ENCODE measurements at regions not wholly inside any gene's neighbourhood (a gene's known extent, or its start where the extent isn't known, plus 50 kb on each side); places are given as distances from the start of the nearest gene placed in this dataset.

- TF ChIP-seq CTCF (optimal IDR thresholded peaks at IDR 0.05 in 1 of 3, IDR thresholded peaks at IDR 0.05 in 1 of 3, conservative IDR thresholded peaks at IDR 0.05 in 1 of 3; ENCODE audit: extremely low read depth in 1 of 3, insufficient read depth in 2 of 3, low read length in 3 of 3) (no peak), EZH2 (IDR thresholded peaks at IDR 0.05; ENCODE audit: low read length) (no peak)
Measured at GRCh38 chr5:158147227-158147626, 288.3 kb upstream of the CLINT1 start.

All from keratinocyte (primary cell).